ENCODE measurements at regions not wholly inside any gene's neighbourhood (a gene's known extent, or its start where the extent isn't known, plus 50 kb on each side); places are given as distances from the start of the nearest gene placed in this dataset.
"Not testable (repeated sequence)": the region's sequence is repeated elsewhere in the genome, so short reads cannot be mapped to it uniquely, and the experiment has no call there.

DNA sequence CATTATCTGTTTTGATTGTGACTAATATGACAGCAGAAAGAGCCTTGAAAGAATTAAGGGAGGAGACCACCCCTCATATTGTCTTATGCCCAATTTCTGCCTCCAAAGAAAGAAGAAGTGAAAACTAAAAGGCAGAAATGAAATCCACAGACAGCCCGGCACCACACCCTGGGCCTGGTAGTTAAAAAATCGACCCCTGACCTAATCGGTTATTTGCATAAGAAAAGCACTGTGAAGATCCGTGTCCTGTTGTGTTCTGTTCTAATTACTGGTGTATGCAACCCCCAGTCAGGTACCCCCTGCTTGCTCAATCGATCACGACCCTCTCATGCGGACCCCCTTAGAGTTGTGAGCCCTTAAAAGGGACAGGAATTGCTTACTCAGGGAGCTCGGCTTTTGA, 97.9 kb downstream of the CDRT15L2 start:
- TF ChIP-seq, protein P1, sequence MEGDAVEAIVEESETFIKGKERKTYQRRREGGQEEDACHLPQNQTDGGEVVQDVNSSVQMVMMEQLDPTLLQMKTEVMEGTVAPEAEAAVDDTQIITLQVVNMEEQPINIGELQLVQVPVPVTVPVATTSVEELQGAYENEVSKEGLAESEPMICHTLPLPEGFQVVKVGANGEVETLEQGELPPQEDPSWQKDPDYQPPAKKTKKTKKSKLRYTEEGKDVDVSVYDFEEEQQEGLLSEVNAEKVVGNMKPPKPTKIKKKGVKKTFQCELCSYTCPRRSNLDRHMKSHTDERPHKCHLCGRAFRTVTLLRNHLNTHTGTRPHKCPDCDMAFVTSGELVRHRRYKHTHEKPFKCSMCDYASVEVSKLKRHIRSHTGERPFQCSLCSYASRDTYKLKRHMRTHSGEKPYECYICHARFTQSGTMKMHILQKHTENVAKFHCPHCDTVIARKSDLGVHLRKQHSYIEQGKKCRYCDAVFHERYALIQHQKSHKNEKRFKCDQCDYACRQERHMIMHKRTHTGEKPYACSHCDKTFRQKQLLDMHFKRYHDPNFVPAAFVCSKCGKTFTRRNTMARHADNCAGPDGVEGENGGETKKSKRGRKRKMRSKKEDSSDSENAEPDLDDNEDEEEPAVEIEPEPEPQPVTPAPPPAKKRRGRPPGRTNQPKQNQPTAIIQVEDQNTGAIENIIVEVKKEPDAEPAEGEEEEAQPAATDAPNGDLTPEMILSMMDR (IDR thresholded peaks at IDR 0.05 in 2 of 3, conservative IDR thresholded peaks at IDR 0.05 in 1 of 3; ENCODE audit: borderline replicate concordance in 1 of 3, insufficient read depth in 1 of 3, low read depth in 2 of 3, low read length in 2 of 3): not testable (repeated sequence)
- not testable (repeated sequence) for TF ChIP-seq POLR2AphosphoS5 (IDR thresholded peaks at IDR 0.05; ENCODE audit: low read depth, low read length); CEBPB (IDR thresholded peaks at IDR 0.05; ENCODE audit: low read depth); EZH2 (IDR thresholded peaks at IDR 0.05); ZFX (IDR thresholded peaks at IDR 0.05); SIN3A (IDR thresholded peaks at IDR 0.05; ENCODE audit: low read depth); JUND (IDR thresholded peaks at IDR 0.05)
- TF ChIP-seq, protein P2, sequence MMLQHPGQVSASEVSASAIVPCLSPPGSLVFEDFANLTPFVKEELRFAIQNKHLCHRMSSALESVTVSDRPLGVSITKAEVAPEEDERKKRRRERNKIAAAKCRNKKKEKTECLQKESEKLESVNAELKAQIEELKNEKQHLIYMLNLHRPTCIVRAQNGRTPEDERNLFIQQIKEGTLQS (IDR thresholded peaks at IDR 0.05): not testable (repeated sequence)

Data from HCT116 (cell line).